ENCODE measurements at regions not wholly inside any gene's neighbourhood (a gene's known extent, or its start where the extent isn't known, plus 50 kb on each side); places are given as distances from the start of the nearest gene placed in this dataset.
A peak's percentile ranks its signal among the peaks of the same experiment; 100 is the strongest.

DNA sequence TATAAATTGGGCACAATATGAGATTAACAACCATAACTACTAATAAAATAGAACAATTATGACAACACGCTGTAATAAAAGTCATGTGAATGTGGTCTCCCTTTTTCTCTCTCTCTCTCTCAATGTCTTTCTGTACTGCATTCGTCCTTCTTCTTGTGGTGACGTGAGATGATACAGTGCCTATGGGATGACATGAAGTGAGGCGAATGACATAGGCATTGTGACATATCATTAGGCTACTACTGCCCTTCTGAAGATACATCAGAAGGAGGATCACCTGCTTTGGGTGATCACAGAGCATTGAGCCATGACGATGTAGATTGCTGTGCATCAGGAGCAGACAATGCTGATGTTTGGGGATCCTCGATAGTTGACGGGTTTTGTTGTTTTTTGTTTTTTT, 171.6 kb downstream of the HERPUD2 start:
- no peak for DNase-seq
- no peak overlapping the region for H3K4me3 ChIP-seq
- H3K27me3 ChIP-seq = 0 out of 2 replicates have a peak, but pooled peaks cover 3% of the 10 kb centered on the region
- H3K36me3 ChIP-seq = no peaks in the 10 kb centered on the region
- H3K9me3 ChIP-seq (replicated peaks) = no peaks in the 10 kb centered on the region
- no peak overlapping the region for H3K27ac ChIP-seq
- peaks cover 5% of the 10 kb centered on the region for H3K4me1 ChIP-seq

DNA sequence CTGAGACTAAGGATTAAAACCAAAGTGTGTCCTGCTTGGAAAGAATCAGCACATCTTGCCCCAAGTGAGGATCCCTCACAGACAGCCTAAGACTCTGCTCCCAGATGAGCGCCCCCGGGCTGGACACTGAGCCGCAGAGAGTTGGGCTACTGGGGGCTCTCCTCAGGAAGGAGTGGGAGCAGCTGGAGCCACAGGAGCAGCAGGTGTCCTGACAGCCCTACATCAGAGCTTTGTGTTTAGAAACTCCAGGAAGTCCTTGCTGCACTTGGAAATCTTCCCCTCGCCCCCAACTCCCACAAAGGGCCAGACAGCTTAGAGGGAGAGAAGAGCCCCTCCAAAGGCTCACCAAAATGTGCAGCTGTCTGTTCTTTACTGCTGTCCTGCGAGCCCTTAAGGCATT, 172.2 kb downstream of the HERPUD2 start:
- Histone ChIP-seq H3K36me3 (no peaks in the 10 kb centered on the region), H3K9me3 (replicated peaks) (no peaks in the 10 kb centered on the region), H3K4me3 (no peak overlapping the region), H3K27me3 (0 out of 2 replicates have a peak, but pooled peaks cover 3% of the 10 kb centered on the region), H3K4me1 (peaks cover 5% of the 10 kb centered on the region), H3K27ac (no peak overlapping the region)
- peak in 1 of 2 experiments; percentile 26 for DNase-seq

DNA sequence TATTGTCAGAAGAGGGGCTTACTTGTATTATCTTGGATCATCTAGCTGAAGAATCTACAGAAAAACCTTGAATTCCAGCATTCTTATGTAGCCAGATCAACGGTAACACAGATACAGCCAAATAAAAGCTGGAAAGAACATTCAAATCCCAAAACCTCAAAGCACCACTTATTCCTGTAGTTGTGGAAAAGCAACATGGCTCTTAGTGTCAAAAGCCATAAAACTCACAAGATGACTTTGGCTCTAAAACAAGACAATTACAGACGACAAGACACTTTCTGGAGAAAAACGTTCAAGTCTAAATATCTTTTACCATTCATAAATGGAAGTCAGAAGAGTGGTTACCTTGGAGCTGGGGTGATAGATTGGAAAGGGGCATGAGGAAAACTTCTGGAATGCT, 173.0 kb downstream of the HERPUD2 start:
- Histone ChIP-seq H3K9me3 (replicated peaks) (no peaks in the 10 kb centered on the region), H3K27ac (no peak overlapping the region), H3K4me1 (peaks cover 5% of the 10 kb centered on the region), H3K4me3 (no peak overlapping the region), H3K27me3 (0 out of 2 replicates have a peak, but pooled peaks cover 3% of the 10 kb centered on the region), H3K36me3 (no peaks in the 10 kb centered on the region)
- no peak for DNase-seq

DNA sequence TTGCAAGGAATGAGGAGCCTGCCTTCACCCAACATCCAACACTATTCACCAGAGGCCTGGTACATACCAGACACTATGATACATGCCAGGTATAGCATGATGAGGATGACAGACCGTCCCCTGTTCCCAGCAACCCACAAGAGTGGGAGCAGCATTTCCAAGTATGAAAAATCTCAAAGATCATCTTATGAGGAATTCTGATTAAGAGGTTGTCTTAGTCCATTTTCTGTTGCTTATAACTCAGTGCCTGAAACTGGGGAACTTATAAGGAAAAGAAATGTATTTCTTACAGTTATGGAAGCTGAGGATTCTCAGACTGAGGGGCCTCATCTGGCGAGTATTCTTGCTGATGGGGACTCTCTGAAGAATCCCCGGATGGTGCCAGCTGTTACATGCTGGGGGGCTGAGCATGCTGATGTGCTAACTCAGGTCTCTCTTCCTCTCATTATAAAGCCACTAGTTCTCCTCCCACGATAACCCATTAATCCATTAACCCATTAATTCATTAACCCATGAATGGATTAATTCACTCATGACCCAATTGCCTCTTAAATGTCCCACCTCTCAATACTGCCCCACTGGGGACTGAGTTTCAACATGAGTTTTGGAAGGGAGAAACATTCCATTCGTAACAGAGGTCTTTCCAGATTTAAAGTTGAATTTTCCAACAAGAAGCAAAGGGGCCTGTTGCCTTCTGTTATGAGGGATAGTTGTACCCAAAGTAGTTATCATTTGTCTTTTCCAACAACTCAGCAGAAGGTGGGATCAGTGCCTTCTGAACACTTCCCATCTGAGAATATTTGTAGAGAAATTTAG, 173.9 kb downstream of the HERPUD2 start:
- Histone ChIP-seq H3K27me3 (0 out of 2 replicates have a peak, but pooled peaks cover 3% of the 10 kb centered on the region), H3K27ac (no peak overlapping the region), H3K36me3 (no peaks in the 10 kb centered on the region), H3K4me1 (peaks cover 5% of the 10 kb centered on the region), H3K9me3 (replicated peaks) (no peaks in the 10 kb centered on the region), H3K4me3 (no peak overlapping the region)
- DNase-seq = no peak

DNA sequence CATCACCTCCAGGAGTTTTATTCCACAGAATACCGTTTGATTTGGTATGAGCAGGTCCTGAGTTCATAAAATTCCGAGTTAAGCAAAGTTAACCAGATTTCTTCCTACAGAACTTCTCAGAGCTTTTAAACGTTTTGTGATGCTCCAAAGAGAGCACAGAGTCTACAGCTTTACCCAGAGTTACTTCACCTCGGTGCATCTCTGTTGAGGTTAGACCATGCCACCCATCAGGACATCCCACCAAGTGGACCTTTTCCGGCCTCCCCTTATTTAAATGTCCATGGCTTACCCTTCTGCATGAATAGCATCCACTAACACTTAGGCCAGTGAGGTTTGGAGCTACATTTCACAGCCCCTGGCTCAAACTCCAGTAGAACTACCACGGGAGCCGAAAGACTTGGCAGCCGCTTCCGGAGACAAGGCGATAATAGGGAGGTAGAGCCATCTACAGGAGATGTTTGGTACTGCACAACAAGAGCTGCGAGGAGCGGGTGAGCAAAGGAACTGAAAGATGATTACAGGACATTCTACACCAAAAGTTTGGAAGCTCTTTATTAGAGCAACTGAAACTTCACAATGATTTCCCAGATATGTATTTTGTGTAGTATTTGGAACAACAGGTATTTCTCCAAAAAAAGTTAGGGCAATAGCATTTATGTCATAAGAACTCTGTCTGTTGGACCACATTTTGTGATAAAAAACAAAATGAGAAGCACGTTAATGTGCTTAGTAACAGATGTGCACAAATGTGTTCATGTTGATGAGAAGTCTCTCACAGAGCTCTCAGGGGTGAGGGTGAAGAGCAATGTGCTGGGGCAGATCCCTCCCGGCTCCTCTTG, 174.7 kb downstream of the HERPUD2 start:
- no peaks in the 10 kb centered on the region for H3K9me3 ChIP-seq (replicated peaks)
- H3K4me1 ChIP-seq = peaks cover 5% of the 10 kb centered on the region
- 0 out of 2 replicates have a peak, but pooled peaks cover 6% of the 10 kb centered on the region for H3K27me3 ChIP-seq
- no peaks in the 10 kb centered on the region for H3K36me3 ChIP-seq
- no peak overlapping the region for H3K27ac ChIP-seq
- H3K4me3 ChIP-seq = no peak overlapping the region
- DNase-seq = peak; percentile 66 to 87

DNA sequence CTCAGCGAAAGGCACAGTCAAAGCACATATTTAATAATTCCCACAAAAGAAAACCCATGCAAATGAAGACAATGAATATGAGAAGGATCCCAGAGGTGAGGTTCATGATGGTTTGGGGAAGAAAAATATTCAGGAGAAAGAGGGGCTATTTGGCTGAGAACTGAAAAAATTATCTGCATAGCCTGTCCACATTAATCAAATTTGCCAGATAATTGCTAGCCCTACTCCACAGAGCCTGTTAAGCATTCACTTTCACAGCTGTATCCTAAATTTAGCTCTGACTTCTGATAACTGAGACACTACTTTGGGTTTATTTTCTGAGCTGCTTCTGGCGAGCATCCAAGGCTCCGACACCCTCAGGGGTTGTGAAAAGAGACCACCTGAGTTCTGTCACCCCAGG, 176.2 kb downstream of the HERPUD2 start:
- H3K36me3 ChIP-seq = no peaks in the 10 kb centered on the region
- 0 out of 2 replicates have a peak, but pooled peaks cover 3% of the 10 kb centered on the region for H3K27me3 ChIP-seq
- peaks cover under 1% of the 10 kb centered on the region; the same call in 1 of the 2 replicates for H3K4me1 ChIP-seq
- H3K4me3 ChIP-seq = no peak overlapping the region
- H3K9me3 ChIP-seq (replicated peaks) = no peaks in the 10 kb centered on the region
- no peak overlapping the region for H3K27ac ChIP-seq
- no peak for DNase-seq

DNA sequence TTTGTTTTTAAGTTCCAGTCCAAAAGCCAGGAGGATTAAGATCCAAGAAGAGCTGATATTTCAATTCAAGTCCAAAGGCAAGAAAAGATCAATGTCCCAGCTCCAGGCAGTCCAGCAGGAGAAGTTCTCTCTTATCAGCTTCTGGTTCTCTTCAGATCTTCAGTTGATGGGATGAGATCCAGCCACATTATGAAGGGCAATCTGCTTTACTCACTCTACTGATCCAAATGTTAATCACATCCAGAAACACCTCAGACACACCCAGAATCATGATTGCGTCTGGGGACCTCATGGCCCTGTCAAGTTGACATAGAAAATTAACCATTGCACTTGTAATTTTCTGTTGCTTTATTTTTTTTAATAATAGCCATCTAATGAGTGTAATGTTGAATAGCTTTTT, 178.4 kb downstream of the HERPUD2 start:
- no peak for DNase-seq
- H3K9me3 ChIP-seq (replicated peaks) = no peaks in the 10 kb centered on the region
- no peak overlapping the region for H3K4me3 ChIP-seq

DNA sequence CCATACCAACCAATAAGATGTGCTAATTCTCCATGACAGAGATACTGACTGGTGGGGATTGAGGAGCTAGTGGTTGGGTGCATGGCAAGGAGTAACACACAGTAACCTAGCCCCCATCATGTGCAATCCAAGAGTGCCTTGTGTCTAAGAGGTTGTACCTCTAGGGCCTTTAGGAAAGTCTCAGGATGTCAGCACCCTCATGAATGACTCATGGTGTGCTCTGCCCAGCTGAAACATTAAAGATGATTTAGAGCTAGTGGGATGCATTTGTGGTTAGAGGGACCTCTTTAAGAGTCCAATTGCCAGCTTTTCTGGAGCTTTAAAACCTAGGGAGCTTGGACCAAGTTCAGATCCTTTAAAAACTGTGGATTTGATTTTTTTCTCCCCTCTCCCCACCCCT, 181.1 kb downstream of the HERPUD2 start:
- H3K4me1 ChIP-seq = no peaks in the 10 kb centered on the region
- H3K4me3 ChIP-seq = no peak overlapping the region
- no peaks in the 10 kb centered on the region for H3K36me3 ChIP-seq
- H3K27ac ChIP-seq = no peak overlapping the region
- H3K27me3 ChIP-seq = peaks cover 8% of the 10 kb centered on the region; the same call in 1 of the 2 replicates
- no peaks in the 10 kb centered on the region for H3K9me3 ChIP-seq (replicated peaks)
- DNase-seq = no peak

More for the DNA sequence above, 178.4 kb downstream of the HERPUD2 start:
- Histone ChIP-seq H3K27ac (no peak overlapping the region), H3K4me1 (no peaks in the 10 kb centered on the region), H3K36me3 (no peaks in the 10 kb centered on the region), H3K27me3 (peaks cover 8% of the 10 kb centered on the region; the same call in 1 of the 2 replicates)

DNA sequence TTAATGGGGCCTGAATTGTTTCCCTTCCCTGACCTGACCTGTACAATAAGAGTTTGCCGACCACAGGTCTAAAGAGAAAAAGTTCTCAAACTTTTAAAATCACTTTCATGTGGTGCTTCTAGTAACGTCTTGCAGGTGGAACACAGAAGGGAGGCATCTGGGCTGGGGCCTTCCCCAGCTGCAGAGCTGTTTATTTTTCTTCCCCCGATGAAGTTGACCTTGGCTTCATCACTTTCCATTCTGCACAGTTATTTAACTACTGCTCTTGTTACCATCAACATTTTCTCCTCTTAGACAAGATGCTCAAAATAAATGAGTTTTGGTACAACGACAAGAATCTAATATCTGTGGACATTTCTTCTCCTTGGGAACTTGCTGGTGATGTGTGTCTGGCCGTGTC, 181.7 kb downstream of the HERPUD2 start:
- no peak for DNase-seq
- no peaks in the 10 kb centered on the region for H3K36me3 ChIP-seq
- no peak overlapping the region for H3K4me3 ChIP-seq
- H3K27me3 ChIP-seq = peaks cover 8% of the 10 kb centered on the region; the same call in 1 of the 2 replicates
- H3K4me1 ChIP-seq = no peaks in the 10 kb centered on the region
- no peak overlapping the region for H3K27ac ChIP-seq
- no peaks in the 10 kb centered on the region for H3K9me3 ChIP-seq (replicated peaks)

DNA sequence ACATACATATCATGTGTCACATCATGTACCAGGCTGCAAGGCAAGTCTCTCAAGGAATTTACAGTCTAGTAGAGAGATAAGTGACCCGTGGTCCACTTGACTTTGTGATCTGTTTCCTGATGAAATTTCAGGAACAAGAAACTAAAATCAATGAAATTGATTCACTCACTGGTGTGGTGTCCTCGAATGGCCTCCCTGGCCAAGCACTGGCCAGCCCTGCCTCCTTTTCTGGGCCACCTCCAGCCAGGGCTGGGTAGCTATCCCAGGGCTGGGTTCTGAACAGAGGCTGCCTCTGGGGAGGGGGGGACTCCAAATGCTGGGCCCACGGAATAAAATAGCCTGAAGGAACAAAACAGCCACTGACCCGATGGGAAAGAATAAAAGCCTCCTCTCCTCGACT, 182.2 kb downstream of the HERPUD2 start:
- DNase-seq = no peak
- no peak overlapping the region for H3K4me3 ChIP-seq
- H3K9me3 ChIP-seq (replicated peaks) = no peaks in the 10 kb centered on the region
- no peak overlapping the region for H3K27ac ChIP-seq
- no peaks in the 10 kb centered on the region for H3K36me3 ChIP-seq
- H3K27me3 ChIP-seq = peaks cover 8% of the 10 kb centered on the region; the same call in 1 of the 2 replicates
- H3K4me1 ChIP-seq = no peaks in the 10 kb centered on the region

DNA sequence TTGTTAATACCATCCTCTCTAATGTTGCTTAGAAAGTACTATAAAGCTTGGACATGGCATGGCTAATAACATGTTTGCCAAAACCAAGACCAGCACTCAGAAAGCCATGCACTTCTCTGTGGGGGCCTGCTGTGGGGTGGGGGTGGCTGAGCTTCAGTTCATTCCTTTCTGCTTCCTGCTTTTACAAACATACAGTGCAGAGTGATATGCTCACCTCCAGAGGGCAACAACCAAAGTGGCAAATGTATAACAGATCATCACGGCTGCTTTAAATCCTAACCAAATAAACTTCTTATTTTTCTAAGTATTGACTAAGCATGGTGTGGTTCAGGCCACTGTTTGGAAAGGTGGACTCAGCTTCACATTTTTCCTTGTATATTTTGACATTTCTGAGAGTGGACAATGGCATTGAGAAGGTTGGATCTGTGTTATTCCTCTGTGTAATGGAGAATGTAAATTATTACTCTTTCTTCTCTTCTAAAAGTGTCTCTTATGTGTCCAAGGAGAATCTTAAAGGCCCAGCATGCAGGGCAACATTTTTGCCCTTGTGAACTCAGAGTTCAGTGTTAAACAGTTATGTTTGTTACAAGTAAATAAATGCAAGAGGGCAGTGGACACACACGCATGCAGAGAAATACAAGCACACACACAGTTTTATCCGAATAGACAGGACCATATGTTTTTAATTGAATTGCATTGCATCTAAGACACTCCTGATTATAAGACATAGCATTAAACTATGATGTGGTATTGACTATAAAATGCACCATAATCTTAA, 186.1 kb downstream of the HERPUD2 start:
- no peaks in the 10 kb centered on the region for H3K9me3 ChIP-seq (replicated peaks)
- H3K36me3 ChIP-seq = no peaks in the 10 kb centered on the region
- H3K27ac ChIP-seq = no peak overlapping the region
- H3K27me3 ChIP-seq = peaks cover 5% of the 10 kb centered on the region; the same call in 1 of the 2 replicates
- no peaks in the 10 kb centered on the region for H3K4me1 ChIP-seq
- H3K4me3 ChIP-seq = no peak overlapping the region
- DNase-seq = no peak

DNA sequence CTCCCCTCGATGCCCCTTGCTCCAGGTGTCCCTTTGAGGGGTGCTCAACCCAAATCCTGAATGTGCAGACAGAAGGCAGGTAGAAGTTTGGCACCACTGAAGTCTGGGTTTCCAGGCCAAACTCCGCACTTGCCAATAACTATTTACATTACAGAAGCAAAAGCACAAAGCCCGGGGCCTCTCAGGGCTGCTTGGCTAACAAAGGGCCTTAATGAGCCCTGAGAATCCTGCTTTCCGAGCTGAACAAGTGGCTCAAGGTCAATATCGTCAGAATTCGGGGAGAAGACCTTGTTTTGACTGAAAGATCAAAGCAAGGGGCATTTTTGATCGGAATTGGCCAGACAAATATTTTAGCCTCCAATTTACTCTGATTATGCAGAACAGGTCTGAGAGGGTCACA, 189.9 kb downstream of the HERPUD2 start:
- DNase-seq = no peak

DNA sequence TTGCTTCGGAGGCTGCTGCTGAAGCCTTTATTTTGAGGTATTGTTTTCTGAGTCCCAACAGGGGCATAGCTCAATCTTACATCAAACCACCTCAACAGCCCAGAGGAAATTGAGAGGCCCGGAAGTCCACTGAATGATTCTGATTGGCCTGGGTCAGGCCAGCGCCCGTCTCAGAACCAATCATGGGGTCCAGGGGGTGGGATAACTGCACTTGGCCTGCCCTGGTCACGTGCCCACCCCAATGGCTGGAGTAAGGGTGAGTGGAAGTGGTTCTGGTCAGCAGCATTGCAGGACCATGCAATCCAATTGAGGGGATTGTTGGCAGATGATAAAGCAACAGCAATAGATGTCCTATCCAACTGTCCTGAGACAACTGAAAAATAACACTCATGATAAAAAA, 190.6 kb downstream of the HERPUD2 start:
- no peak overlapping the region for H3K4me3 ChIP-seq
- no peaks in the 10 kb centered on the region; the same call in 1 of the 2 replicates for H3K27me3 ChIP-seq
- DNase-seq = peak in 1 of 2 experiments; percentile 26
- H3K27ac ChIP-seq = no peak overlapping the region
- no peaks in the 10 kb centered on the region for H3K36me3 ChIP-seq
- H3K9me3 ChIP-seq (replicated peaks) = peaks cover 3% of the 10 kb centered on the region; the same call in 1 of the 2 replicates
- H3K4me1 ChIP-seq = no peaks in the 10 kb centered on the region

More for the DNA sequence above, 189.9 kb downstream of the HERPUD2 start:
- Histone ChIP-seq H3K9me3 (replicated peaks) (peaks cover 3% of the 10 kb centered on the region; the same call in 1 of the 2 replicates), H3K27me3 (no peaks in the 10 kb centered on the region; the same call in 1 of the 2 replicates), H3K4me3 (no peak overlapping the region), H3K4me1 (no peaks in the 10 kb centered on the region), H3K36me3 (no peaks in the 10 kb centered on the region), H3K27ac (no peak overlapping the region)

DNA sequence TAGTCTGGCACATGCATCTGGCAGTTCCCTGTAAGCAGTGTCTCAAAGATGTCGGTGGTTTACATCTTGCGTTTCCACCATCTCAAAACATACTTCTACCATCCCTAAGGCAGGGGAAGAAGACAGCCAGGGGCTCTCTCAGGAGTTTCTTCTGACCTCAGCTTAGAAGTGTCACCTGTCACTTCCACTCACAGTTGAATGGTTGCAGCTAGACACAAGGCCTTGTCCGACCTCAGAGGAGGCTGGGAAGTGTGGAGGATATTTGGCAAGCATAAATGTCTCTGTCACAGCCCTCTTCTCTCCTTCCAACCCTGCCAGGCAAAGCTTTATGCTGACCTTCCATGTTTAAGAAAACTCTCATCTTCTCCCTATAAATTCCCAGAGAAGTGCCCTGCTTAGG, 193.3 kb downstream of the HERPUD2 start:
- Histone ChIP-seq H3K27ac (no peak overlapping the region), H3K27me3 (peaks cover 8% of the 10 kb centered on the region), H3K4me1 (no peaks in the 10 kb centered on the region), H3K4me3 (no peak overlapping the region), H3K9me3 (replicated peaks) (peaks cover 3% of the 10 kb centered on the region; the same call in 1 of the 2 replicates), H3K36me3 (no peaks in the 10 kb centered on the region)
- DNase-seq = peak in 1 of 2 experiments; percentile 13
